B cell (primary cell): ENCODE measurements at regions not wholly inside any gene's neighbourhood (a gene's known extent, or its start where the extent isn't known, plus 50 kb on each side); places are given as distances from the start of the nearest gene placed in this dataset.

Source experiments
- ATAC-seq: fragments of 200-7000 bp; cut with Tn5 transposase; one replicate; pipeline ENCODE4 v1.10.0; 2021; ENCODE audit warnings: low read depth, mild to moderate bottlenecking, moderate number of reproducible peaks, moderate library complexity
- CTCF ChIA-PET: fragments of 350-600 bp; sonication (Branson Sonifier 250); formaldehyde crosslinking; loops from one replicate; lab custom pipeline; 2021; ENCODE audit warnings: antibody characterized with exemption, inconsistent platforms; lab: Charles Lee
- POLR2A ChIA-PET: fragments of 350-600 bp; sonication (Branson Sonifier 250); formaldehyde crosslinking; loops from one replicate; lab custom pipeline; 2021; ENCODE audit warnings: antibody characterized with exemption; lab: Charles Lee
- DNase-seq: peaks from one replicate; pipeline ENCODE4 v3.0.0; 2013
- H2AFZ ChIP-seq: 2 replicates; pipeline ENCODE4 v1.6.1; 2012; ENCODE audit warnings: mild to moderate bottlenecking, low read depth, low read length; ENCODE audit not compliant: insufficient read depth, poor library complexity, severe bottlenecking
- H3K27ac ChIP-seq, 2 donors: 1 replicate in 1 of 2; 2 replicates in 1 of 2; pipeline ENCODE4 v1.5.1; 2012 to 2013; ENCODE audit warnings: low read length in 2 of 2, mild to moderate bottlenecking in 2 of 2, moderate library complexity in 1 of 2
- H3K27me3 ChIP-seq, 4 experiments: fragments of 200-600 bp in 1 of 4; sonication (generic) in 1 of 4; replicated peaks in 1 of 4; 1 replicate in 2 of 4; 2 replicates in 2 of 4; pipeline versions ENCODE4 v1.6.1 to v1.7.0; 2013 to 2016; ENCODE audit warnings: low read length in 3 of 4, mild to moderate bottlenecking in 2 of 4, mixed read lengths in 1 of 4, moderate library complexity in 1 of 4; ENCODE audit not compliant: insufficient read depth in 4 of 4, control insufficient read depth in 3 of 4; ENCODE audit errors: control extremely low read depth in 1 of 4
- H3K36me3 ChIP-seq, 2 experiments: replicated peaks in 1 of 2; 1 replicate in 1 of 2; 2 replicates in 1 of 2; pipeline versions ENCODE4 v1.6.1 to v1.7.1; 2013; ENCODE audit warnings: low read length in 1 of 2; ENCODE audit not compliant: insufficient read depth in 2 of 2, control insufficient read depth in 1 of 2; ENCODE audit errors: control extremely low read depth in 1 of 2, extremely low read depth in 1 of 2
- H3K4me1 ChIP-seq, 2 donors: fragments of 200-600 bp in 1 of 2; sonication (generic) in 1 of 2; 1 replicate in 1 of 2; 2 replicates in 1 of 2; pipeline versions ENCODE4 v1.5.1 to v1.6.1; 2013 to 2017; ENCODE audit warnings: low read length in 2 of 2; ENCODE audit not compliant: control insufficient read depth in 2 of 2, insufficient read depth in 2 of 2
- H3K4me2 ChIP-seq: replicated peaks from 2 replicates; pipeline ENCODE3; 2012; ENCODE audit warnings: mild to moderate bottlenecking, low read depth, low read length; ENCODE audit not compliant: poor library complexity, severe bottlenecking
- H3K4me3 ChIP-seq, 5 experiments: fragments of 200-600 bp in 1 of 5; sonication (generic) in 1 of 5; 1 replicate in 3 of 5; 2 replicates in 2 of 5; pipeline versions ENCODE4 v1.5.1 to v1.7.0; 2011 to 2016; ENCODE audit warnings: low read length in 4 of 5, mild to moderate bottlenecking in 4 of 5, low read depth in 2 of 5, control low read depth in 1 of 5, moderate library complexity in 1 of 5; ENCODE audit not compliant: insufficient read depth in 1 of 5; ENCODE audit errors: control extremely low read depth in 1 of 5, extremely low read depth in 1 of 5
- H3K79me2 ChIP-seq: fragments of 200-600 bp; sonication (generic); one replicate; pipeline ENCODE4 v1.6.0; 2016; ENCODE audit warnings: low read length; ENCODE audit not compliant: control insufficient read depth, insufficient read depth
- H3K9ac ChIP-seq: fragments of 200-600 bp; sonication (generic); 2 replicates; pipeline ENCODE4 v1.6.1; 2017; ENCODE audit warnings: mild to moderate bottlenecking, low read length, moderate library complexity
- H3K9me3 ChIP-seq, 3 donors: one replicate each; pipeline versions ENCODE4 v1.6.1 to v1.7.1; 2013; ENCODE audit warnings: low read length in 2 of 3; ENCODE audit not compliant: control insufficient read depth in 2 of 3, insufficient read depth in 1 of 3; ENCODE audit errors: control extremely low read depth in 1 of 3
- H4K20me1 ChIP-seq: 2 replicates; pipeline ENCODE4 v1.6.0; 2012; ENCODE audit warnings: mild to moderate bottlenecking, low read length; ENCODE audit not compliant: insufficient read depth, control insufficient read depth, poor library complexity, severe bottlenecking
- H3K27ac Mint-ChIP-seq: one replicate; pipeline ENCODE4 v1.8.0; 2021; ENCODE audit warnings: mixed read lengths
- H3K27me3 Mint-ChIP-seq: one replicate; pipeline ENCODE4 v1.8.0; 2021; ENCODE audit warnings: mixed read lengths
- H3K4me1 Mint-ChIP-seq: one replicate; pipeline ENCODE4 v1.8.0; 2021; ENCODE audit warnings: mixed read lengths
- H3K4me3 Mint-ChIP-seq: one replicate; pipeline ENCODE4 v1.8.0; 2021; ENCODE audit warnings: mixed read lengths
- H3K9me3 Mint-ChIP-seq: one replicate; pipeline ENCODE4 v1.8.0; 2022; ENCODE audit warnings: mixed read lengths; ENCODE audit not compliant: insufficient read depth
- EZH2 ChIP-seq: IDR thresholded peaks from 2 replicates; pipeline ENCODE4 v1.6.1; 2012; ENCODE audit warnings: borderline replicate concordance, low read depth, mild to moderate bottlenecking, moderate library complexity, low read length; ENCODE audit not compliant: insufficient read depth, poor library complexity, severe bottlenecking
- WGBS: methylation state at CpG from one replicate; pipeline ENCODE4 v1.1.5; 2013; ENCODE audit warnings: missing lambda C conversion rate; ENCODE audit not compliant: insufficient coverage; 5-methylcytosine and 5-hydroxymethylcytosine counted together
- intact Hi-C: fragments of 100-400 bp; cut with micrococcal nuclease; formaldehyde crosslinking; loops from one replicate; pipeline ENCODE4 v1.10.0; 2022
- TF ChIP-seq, protein P1 (sequence below): fragments of 200-600 bp; IDR thresholded peaks from one replicate; pipeline ENCODE4 v1.8.0; 2022; ENCODE audit warnings: antibody characterized with exemption, mild to moderate bottlenecking

DNA sequence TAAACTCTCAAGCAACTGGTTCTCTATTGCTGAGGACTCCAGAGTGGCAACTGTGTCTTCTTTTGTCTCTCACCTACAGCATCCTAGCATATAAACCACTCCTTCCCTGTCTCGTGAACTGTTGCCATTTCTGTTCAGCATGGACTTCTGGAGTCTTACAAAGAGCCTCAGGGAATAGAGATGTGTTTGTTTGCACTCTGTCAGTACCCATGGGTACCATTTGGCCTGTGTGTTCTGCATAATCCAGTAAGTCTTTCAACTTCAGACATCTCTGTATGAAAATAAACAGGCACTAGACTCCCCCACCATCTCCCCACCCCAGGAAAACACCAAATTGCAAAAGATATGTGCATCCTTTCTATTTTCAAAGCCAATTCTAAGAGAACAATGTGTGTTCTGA lies 1351.6 kb upstream of the PABPC4L start:
- no peaks in the 10 kb centered on the region for H4K20me1 ChIP-seq
- H3K9ac ChIP-seq: no peak overlapping the region
- TF ChIP-seq, protein P1, sequence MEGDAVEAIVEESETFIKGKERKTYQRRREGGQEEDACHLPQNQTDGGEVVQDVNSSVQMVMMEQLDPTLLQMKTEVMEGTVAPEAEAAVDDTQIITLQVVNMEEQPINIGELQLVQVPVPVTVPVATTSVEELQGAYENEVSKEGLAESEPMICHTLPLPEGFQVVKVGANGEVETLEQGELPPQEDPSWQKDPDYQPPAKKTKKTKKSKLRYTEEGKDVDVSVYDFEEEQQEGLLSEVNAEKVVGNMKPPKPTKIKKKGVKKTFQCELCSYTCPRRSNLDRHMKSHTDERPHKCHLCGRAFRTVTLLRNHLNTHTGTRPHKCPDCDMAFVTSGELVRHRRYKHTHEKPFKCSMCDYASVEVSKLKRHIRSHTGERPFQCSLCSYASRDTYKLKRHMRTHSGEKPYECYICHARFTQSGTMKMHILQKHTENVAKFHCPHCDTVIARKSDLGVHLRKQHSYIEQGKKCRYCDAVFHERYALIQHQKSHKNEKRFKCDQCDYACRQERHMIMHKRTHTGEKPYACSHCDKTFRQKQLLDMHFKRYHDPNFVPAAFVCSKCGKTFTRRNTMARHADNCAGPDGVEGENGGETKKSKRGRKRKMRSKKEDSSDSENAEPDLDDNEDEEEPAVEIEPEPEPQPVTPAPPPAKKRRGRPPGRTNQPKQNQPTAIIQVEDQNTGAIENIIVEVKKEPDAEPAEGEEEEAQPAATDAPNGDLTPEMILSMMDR: no peak
- TF ChIP-seq EZH2: no peak
- ChIA-PET CTCF (no interaction called here), POLR2A (no interaction called here)
- no peaks in the 10 kb centered on the region for H3K9me3 ChIP-seq
- no peaks in the 10 kb centered on the region for H3K36me3 ChIP-seq
- WGBS: no CpG with 5 or more reads among the region's 1 CpG
- no peaks in the 10 kb centered on the region for H3K27me3 ChIP-seq
- no peak overlapping the region for H3K4me2 ChIP-seq
- no peak for ATAC-seq
- H3K4me3 ChIP-seq: no peak overlapping the region
- no peaks in the 10 kb centered on the region for H3K4me1 ChIP-seq
- Mint-ChIP-seq H3K27ac (no peak overlapping the region), H3K4me1 (no peaks in the 10 kb centered on the region), H3K9me3 (peaks cover 4% of the 10 kb centered on the region), H3K27me3 (no peaks in the 10 kb centered on the region), H3K4me3 (no peak overlapping the region)
- no peaks in the 10 kb centered on the region for H3K79me2 ChIP-seq
- intact Hi-C loops: no loop called here
- no peak overlapping the region for H2AFZ ChIP-seq
- no peak for DNase-seq
- H3K27ac ChIP-seq: no peak overlapping the region

DNA sequence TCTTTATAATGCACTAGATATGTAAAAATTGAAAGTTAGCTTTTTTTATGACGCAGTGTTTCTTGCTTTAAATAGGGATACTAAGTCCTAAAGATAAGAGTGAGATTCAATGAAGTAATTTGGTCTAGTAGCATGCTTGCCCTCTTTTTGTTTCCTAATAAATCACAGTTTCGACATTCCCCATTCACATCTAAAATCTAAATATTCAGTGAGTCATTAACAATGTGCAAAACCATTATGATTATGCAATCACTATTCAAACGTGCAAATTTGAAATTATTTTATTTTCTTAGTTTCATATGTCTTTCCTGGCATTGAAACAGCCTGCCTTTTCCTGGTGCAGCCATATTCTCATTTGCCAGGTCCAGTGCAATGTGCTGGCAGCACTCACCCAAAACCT lies 1350.5 kb upstream of the PABPC4L start:
- Histone ChIP-seq H3K27ac (no peak overlapping the region), H3K36me3 (no peaks in the 10 kb centered on the region), H3K9ac (no peak overlapping the region), H3K4me3 (no peak overlapping the region), H3K4me1 (no peaks in the 10 kb centered on the region), H3K4me2 (no peak overlapping the region), H3K27me3 (no peaks in the 10 kb centered on the region), H3K9me3 (no peaks in the 10 kb centered on the region), H3K79me2 (no peaks in the 10 kb centered on the region), H2AFZ (no peak overlapping the region), H4K20me1 (no peaks in the 10 kb centered on the region)
- POLR2A ChIA-PET: no interaction called here
- ATAC-seq (no peak), DNase-seq (no peak)
- Mint-ChIP-seq H3K4me3 (no peak overlapping the region), H3K27ac (no peak overlapping the region), H3K27me3 (no peaks in the 10 kb centered on the region), H3K9me3 (peaks cover 4% of the 10 kb centered on the region), H3K4me1 (no peaks in the 10 kb centered on the region)
- TF ChIP-seq, protein P1: no peak
- no peak for TF ChIP-seq EZH2
- no CpG with 5 or more reads among the region's 3 CpGs for WGBS
- CTCF ChIA-PET: no interaction called here
- intact Hi-C loops: no loop called here
